ENCODE measurements at regions not wholly inside any gene's neighbourhood (a gene's known extent, or its start where the extent isn't known, plus 50 kb on each side); places are given as distances from the start of the nearest gene placed in this dataset.

DNA sequence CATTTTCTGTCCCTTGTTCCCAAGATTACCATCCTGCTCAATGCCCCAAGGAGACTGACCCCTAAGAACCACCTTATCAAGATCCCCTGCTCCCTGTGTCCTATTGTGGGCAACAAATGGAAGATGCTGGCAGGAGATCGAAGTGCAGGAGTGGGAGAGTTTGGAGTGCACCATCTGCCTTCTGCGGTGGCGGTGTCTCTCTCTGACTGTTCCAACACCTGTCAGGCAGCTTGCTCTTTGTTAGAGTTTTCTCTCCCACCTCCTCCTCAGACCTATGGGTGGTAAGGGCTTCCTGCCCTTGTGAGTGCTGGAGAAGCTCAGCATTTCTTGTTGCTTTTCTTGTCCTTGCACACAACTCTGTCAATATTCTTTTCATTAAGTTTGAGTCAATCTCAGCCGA, 64.1 kb upstream of the SPHKAP start:
- CTCF ChIA-PET (ENCODE audit: low intra/inter-chr PET ratio, low total read pairs) = no interaction called here
- no peaks in the 10 kb centered on the region for H4K20me1 ChIP-seq (ENCODE audit: insufficient read depth, low read length)
- H3K79me2 ChIP-seq (ENCODE audit: insufficient read depth, low read length) = no peaks in the 10 kb centered on the region
- in situ Hi-C loops (cut with HindIII; ENCODE audit: extremely low pct_ligation_motif_present, low pct_unique_long_range_greater_than_20kb) = no loop called here
- BruUV-seq (replicated peaks) = no TSS peak
- no peaks in the 10 kb centered on the region for H3K4me1 ChIP-seq (ENCODE audit: insufficient read depth, low read length)
- H3K4me3 ChIP-seq (replicated peaks in 1 of 3; ENCODE audit: insufficient read depth in 1 of 3, low read depth in 2 of 3, low read length in 3 of 3) = no peak overlapping the region
- DNase-seq (ENCODE audit: low spot score) (no peak), ATAC-seq (no peak), FAIRE-seq (no peak)
- no peak overlapping the region for H3K4me2 ChIP-seq (ENCODE audit: low read depth, low read length)
- H3K27me3 ChIP-seq (ENCODE audit: control insufficient read depth in 1 of 2, insufficient read depth in 2 of 2, low read length in 2 of 2) = no peaks in the 10 kb centered on the region
- H2AFZ ChIP-seq (ENCODE audit: low read length) = no peak overlapping the region
- H3K9ac ChIP-seq (ENCODE audit: insufficient read depth, low read depth, low read length) = no peak overlapping the region
- H3K27ac ChIP-seq (ENCODE audit: extremely low read length, insufficient read depth, low read length) = no peak overlapping the region
- POLR2A ChIA-PET = no interaction called here
- intact Hi-C loops (cut with micrococcal nuclease; ENCODE audit: unreplicated experiment) = no loop called here
- no peaks in the 10 kb centered on the region for H3K36me3 ChIP-seq (replicated peaks in 1 of 2; ENCODE audit: control insufficient read depth in 1 of 2, insufficient read depth in 2 of 2, low read length in 2 of 2)
- WGBS (ENCODE audit: low lambda C conversion rate) = 23% methylated on average over 4 of the region's 4 CpGs
- H3K9me3 ChIP-seq (ENCODE audit: low read length) = peaks cover 30% of the 10 kb centered on the region
- TF ChIP-seq DPF2 (CRISPR knock-in tag; IDR thresholded peaks at IDR 0.05; ENCODE audit: borderline replicate concordance, low read depth) = no peak
- no peak for TF ChIP-seq ZNF768 (CRISPR knock-in tag; IDR thresholded peaks at IDR 0.05)

DNA sequence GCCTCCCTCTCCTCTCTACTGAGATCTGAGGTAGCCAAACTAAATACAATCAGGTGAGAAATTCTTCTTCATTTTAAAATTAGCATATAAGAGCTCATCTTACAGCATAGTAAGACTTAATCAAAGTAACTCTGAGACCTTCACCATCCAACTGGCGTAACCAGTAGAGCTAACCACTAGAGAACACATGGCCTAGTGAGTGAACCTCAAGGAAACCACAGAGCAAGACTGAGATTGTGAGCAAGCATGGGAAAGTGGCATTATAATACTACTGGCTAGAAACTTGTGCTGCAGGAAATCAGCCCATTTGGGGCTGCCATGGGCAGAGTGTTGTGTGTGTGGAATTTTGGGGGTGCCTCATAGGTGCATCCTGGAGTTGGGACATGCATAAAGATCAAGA, 61.1 kb upstream of the SPHKAP start:
- H4K20me1 ChIP-seq (ENCODE audit: insufficient read depth, low read length) = no peaks in the 10 kb centered on the region
- H2AFZ ChIP-seq (ENCODE audit: low read length) = no peak overlapping the region
- intact Hi-C loops (cut with micrococcal nuclease; ENCODE audit: unreplicated experiment) = no loop called here
- BruUV-seq (replicated peaks) = no TSS peak
- 0 out of 2 replicates have a peak, but pooled peaks cover 4% of the 10 kb centered on the region for H3K9me3 ChIP-seq (ENCODE audit: low read length)
- WGBS (ENCODE audit: low lambda C conversion rate) = 0% methylated on average over 1 of the region's 1 CpG
- in situ Hi-C loops (cut with HindIII; ENCODE audit: extremely low pct_ligation_motif_present, low pct_unique_long_range_greater_than_20kb) = no loop called here
- CTCF ChIA-PET (ENCODE audit: low intra/inter-chr PET ratio, low total read pairs) = no interaction called here
- DNase-seq (ENCODE audit: low spot score) = no peak
- no peak overlapping the region for H3K4me3 ChIP-seq (replicated peaks in 1 of 3; ENCODE audit: insufficient read depth in 1 of 3, low read depth in 2 of 3, low read length in 3 of 3)
- H3K4me1 ChIP-seq (ENCODE audit: insufficient read depth, low read length) = no peaks in the 10 kb centered on the region
- no peak for ATAC-seq
- TF ChIP-seq ZNF333 (CRISPR knock-in tag; IDR thresholded peaks at IDR 0.05; ENCODE audit: borderline replicate concordance) (no peak), ZNF780A (CRISPR knock-in tag; IDR thresholded peaks at IDR 0.05) (no peak), ZNF451 (CRISPR knock-in tag; IDR thresholded peaks at IDR 0.05) (no peak), HDAC6 (IDR thresholded peaks at IDR 0.05; ENCODE audit: low read depth, low read length) (no peak), ZNF543 (CRISPR knock-in tag; IDR thresholded peaks at IDR 0.05) (no peak), ZNF530 (CRISPR knock-in tag; IDR thresholded peaks at IDR 0.05; ENCODE audit: low read depth) (no peak), SMARCC2 (IDR thresholded peaks at IDR 0.05) (no peak), CBFB (CRISPR knock-in tag; IDR thresholded peaks at IDR 0.05) (no peak), REL (CRISPR knock-in tag; conservative IDR thresholded peaks at IDR 0.05) (no peak), SP5 (CRISPR knock-in tag; IDR thresholded peaks at IDR 0.05; ENCODE audit: borderline replicate concordance, low read depth) (no peak), ZBTB7A (CRISPR knock-in tag; IDR thresholded peaks at IDR 0.05) (no peak), ZMYM2 (CRISPR knock-in tag; IDR thresholded peaks at IDR 0.05) (no peak)
- TF ChIP-seq, protein P1, sequence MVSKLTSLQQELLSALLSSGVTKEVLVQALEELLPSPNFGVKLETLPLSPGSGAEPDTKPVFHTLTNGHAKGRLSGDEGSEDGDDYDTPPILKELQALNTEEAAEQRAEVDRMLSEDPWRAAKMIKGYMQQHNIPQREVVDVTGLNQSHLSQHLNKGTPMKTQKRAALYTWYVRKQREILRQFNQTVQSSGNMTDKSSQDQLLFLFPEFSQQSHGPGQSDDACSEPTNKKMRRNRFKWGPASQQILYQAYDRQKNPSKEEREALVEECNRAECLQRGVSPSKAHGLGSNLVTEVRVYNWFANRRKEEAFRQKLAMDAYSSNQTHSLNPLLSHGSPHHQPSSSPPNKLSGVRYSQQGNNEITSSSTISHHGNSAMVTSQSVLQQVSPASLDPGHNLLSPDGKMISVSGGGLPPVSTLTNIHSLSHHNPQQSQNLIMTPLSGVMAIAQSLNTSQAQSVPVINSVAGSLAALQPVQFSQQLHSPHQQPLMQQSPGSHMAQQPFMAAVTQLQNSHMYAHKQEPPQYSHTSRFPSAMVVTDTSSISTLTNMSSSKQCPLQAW (CRISPR knock-in tag; IDR thresholded peaks at IDR 0.05) = no peak
- TF ChIP-seq, protein P2, sequence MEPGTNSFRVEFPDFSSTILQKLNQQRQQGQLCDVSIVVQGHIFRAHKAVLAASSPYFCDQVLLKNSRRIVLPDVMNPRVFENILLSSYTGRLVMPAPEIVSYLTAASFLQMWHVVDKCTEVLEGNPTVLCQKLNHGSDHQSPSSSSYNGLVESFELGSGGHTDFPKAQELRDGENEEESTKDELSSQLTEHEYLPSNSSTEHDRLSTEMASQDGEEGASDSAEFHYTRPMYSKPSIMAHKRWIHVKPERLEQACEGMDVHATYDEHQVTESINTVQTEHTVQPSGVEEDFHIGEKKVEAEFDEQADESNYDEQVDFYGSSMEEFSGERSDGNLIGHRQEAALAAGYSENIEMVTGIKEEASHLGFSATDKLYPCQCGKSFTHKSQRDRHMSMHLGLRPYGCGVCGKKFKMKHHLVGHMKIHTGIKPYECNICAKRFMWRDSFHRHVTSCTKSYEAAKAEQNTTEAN (CRISPR knock-in tag; conservative IDR thresholded peaks at IDR 0.05) = no peak
- no peak overlapping the region for H3K4me2 ChIP-seq (ENCODE audit: low read depth, low read length)
- POLR2A ChIA-PET = no interaction called here
- no peak overlapping the region for H3K27ac ChIP-seq (ENCODE audit: extremely low read length, insufficient read depth, low read length)
- H3K27me3 ChIP-seq (ENCODE audit: control insufficient read depth in 1 of 2, insufficient read depth in 2 of 2, low read length in 2 of 2) = no peaks in the 10 kb centered on the region
- FAIRE-seq = no peak
- no peaks in the 10 kb centered on the region for H3K79me2 ChIP-seq (ENCODE audit: insufficient read depth, low read length)
- no peaks in the 10 kb centered on the region for H3K36me3 ChIP-seq (replicated peaks in 1 of 2; ENCODE audit: control insufficient read depth in 1 of 2, insufficient read depth in 2 of 2, low read length in 2 of 2)
- no peak overlapping the region for H3K9ac ChIP-seq (ENCODE audit: insufficient read depth, low read depth, low read length)

All from HepG2 (cell line).